ENCODE measurements at regions not wholly inside any gene's neighbourhood (a gene's known extent, or its start where the extent isn't known, plus 50 kb on each side); places are given as distances from the start of the nearest gene placed in this dataset.
A peak's percentile ranks its signal among the peaks of the same experiment; 100 is the strongest.

GRCh38 chr3:22474706-22475445, 723.9 kb upstream of the ZNF385D start:
- DNase-seq: peak in 1 of 4 donors; percentile 8
- H3K27me3 ChIP-seq: no peaks in the 10 kb centered on the region
- H3K27ac ChIP-seq: no peak overlapping the region
- intact Hi-C loops (cut with DNase I): no loop called here
- 80 to 86% methylated on average over 8 of the region's 8 CpGs for WGBS, 2 donors
- TF ChIP-seq CTCF (IDR thresholded peaks at IDR 0.05): no peak
- no peak for TF ChIP-seq POLR2A (IDR thresholded peaks at IDR 0.05)
- no peaks in the 10 kb centered on the region for H3K4me1 ChIP-seq
- no peaks in the 10 kb centered on the region for H3K9me3 ChIP-seq
- no peak overlapping the region for H3K4me3 ChIP-seq
- no peaks in the 10 kb centered on the region for H3K36me3 ChIP-seq (replicated peaks in 1 of 2; ENCODE audit: insufficient read depth in 1 of 2, low read depth in 2 of 2)
- no peak for ATAC-seq

GRCh38 chr3:22475665-22476240, 724.7 kb upstream of the ZNF385D start:
- 86 to 90% methylated on average over 3 of the region's 3 CpGs for WGBS, 2 donors
- Histone ChIP-seq H3K36me3 (replicated peaks in 1 of 2; ENCODE audit: insufficient read depth in 1 of 2, low read depth in 2 of 2) (no peaks in the 10 kb centered on the region), H3K4me3 (no peak overlapping the region), H3K9me3 (no peaks in the 10 kb centered on the region), H3K27ac (no peak overlapping the region), H3K27me3 (no peaks in the 10 kb centered on the region), H3K4me1 (no peaks in the 10 kb centered on the region)
- intact Hi-C loops (cut with DNase I): no loop called here
- ATAC-seq (no peak), DNase-seq (no peak)
- TF ChIP-seq POLR2A (IDR thresholded peaks at IDR 0.05): no peak
- no peak for TF ChIP-seq CTCF (IDR thresholded peaks at IDR 0.05)

GRCh38 chr3:22476976-22477375, 726.0 kb upstream of the ZNF385D start:
- 60 to 69% methylated on average over 1 of the region's 1 CpG for WGBS, 2 donors
- ATAC-seq (no peak), DNase-seq (no peak)
- H3K4me1 ChIP-seq: no peaks in the 10 kb centered on the region
- H3K4me3 ChIP-seq: no peak overlapping the region
- TF ChIP-seq CTCF (IDR thresholded peaks at IDR 0.05) (no peak), POLR2A (IDR thresholded peaks at IDR 0.05) (no peak)
- no peaks in the 10 kb centered on the region for H3K36me3 ChIP-seq (replicated peaks in 1 of 2; ENCODE audit: insufficient read depth in 1 of 2, low read depth in 2 of 2)
- H3K27me3 ChIP-seq: no peaks in the 10 kb centered on the region
- H3K27ac ChIP-seq: no peak overlapping the region
- intact Hi-C loops (cut with DNase I): no loop called here
- no peaks in the 10 kb centered on the region for H3K9me3 ChIP-seq

GRCh38 chr3:22485954-22486353, 717.2 kb upstream of the UBE2E2 start:
- H3K9me3 ChIP-seq: no peaks in the 10 kb centered on the region
- TF ChIP-seq CTCF (IDR thresholded peaks at IDR 0.05) (no peak), POLR2A (IDR thresholded peaks at IDR 0.05) (no peak)
- no peaks in the 10 kb centered on the region for H3K27me3 ChIP-seq

GRCh38 chr3:22490747-22491146, 712.4 kb upstream of the UBE2E2 start:
- intact Hi-C loops (cut with DNase I): no loop called here
- no peaks in the 10 kb centered on the region for H3K27me3 ChIP-seq
- H3K9me3 ChIP-seq: no peaks in the 10 kb centered on the region
- no peaks in the 10 kb centered on the region for H3K36me3 ChIP-seq (replicated peaks in 1 of 2; ENCODE audit: insufficient read depth in 1 of 2, low read depth in 2 of 2)
- DNase-seq (no peak), ATAC-seq (no peak)
- H3K4me1 ChIP-seq: no peaks in the 10 kb centered on the region
- 63 to 74% methylated on average over 1 of the region's 1 CpG for WGBS, 2 donors
- no peak overlapping the region for H3K4me3 ChIP-seq
- H3K27ac ChIP-seq: no peak overlapping the region
- TF ChIP-seq POLR2A (IDR thresholded peaks at IDR 0.05) (no peak), CTCF (IDR thresholded peaks at IDR 0.05) (no peak)

More at GRCh38 chr3:22485954-22486353, 717.2 kb upstream of the UBE2E2 start:
- no peaks in the 10 kb centered on the region for H3K36me3 ChIP-seq (replicated peaks in 1 of 2; ENCODE audit: insufficient read depth in 1 of 2, low read depth in 2 of 2)
- DNase-seq: no peak
- ATAC-seq: no peak
- H3K4me1 ChIP-seq: no peaks in the 10 kb centered on the region
- intact Hi-C loops (cut with DNase I): no loop called here
- WGBS, 2 donors: 76% methylated on average over 3 of the region's 3 CpGs
- no peak overlapping the region for H3K4me3 ChIP-seq
- no peak overlapping the region for H3K27ac ChIP-seq
